ENCODE measurements at regions not wholly inside any gene's neighbourhood (a gene's known extent, or its start where the extent isn't known, plus 50 kb on each side); places are given as distances from the start of the nearest gene placed in this dataset.

DNA sequence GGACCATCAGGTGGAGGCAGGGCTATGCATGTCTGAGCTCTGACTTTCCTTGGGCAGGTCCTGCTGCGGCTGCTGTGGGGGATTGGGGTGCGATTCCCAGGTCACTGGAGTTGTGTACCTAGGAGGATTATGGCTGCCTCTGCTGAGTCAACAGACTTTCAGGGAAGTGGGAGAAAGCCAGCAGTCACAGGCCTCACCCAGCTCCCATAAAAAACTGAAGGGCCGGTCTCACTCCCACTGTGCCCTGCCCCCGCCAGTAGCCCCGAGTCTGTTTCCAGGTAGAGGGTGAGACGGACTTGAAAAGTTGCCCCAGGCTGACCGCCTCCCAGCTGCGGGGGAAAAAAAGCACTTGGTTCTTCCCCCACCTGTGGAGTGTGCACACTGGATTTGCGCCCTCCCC lies 76.7 kb downstream of the FAM170A start:
- TF ChIP-seq, protein P1, sequence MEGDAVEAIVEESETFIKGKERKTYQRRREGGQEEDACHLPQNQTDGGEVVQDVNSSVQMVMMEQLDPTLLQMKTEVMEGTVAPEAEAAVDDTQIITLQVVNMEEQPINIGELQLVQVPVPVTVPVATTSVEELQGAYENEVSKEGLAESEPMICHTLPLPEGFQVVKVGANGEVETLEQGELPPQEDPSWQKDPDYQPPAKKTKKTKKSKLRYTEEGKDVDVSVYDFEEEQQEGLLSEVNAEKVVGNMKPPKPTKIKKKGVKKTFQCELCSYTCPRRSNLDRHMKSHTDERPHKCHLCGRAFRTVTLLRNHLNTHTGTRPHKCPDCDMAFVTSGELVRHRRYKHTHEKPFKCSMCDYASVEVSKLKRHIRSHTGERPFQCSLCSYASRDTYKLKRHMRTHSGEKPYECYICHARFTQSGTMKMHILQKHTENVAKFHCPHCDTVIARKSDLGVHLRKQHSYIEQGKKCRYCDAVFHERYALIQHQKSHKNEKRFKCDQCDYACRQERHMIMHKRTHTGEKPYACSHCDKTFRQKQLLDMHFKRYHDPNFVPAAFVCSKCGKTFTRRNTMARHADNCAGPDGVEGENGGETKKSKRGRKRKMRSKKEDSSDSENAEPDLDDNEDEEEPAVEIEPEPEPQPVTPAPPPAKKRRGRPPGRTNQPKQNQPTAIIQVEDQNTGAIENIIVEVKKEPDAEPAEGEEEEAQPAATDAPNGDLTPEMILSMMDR (IDR thresholded peaks at IDR 0.05) = no peak
- TF ChIP-seq POLR2A (IDR thresholded peaks at IDR 0.05) = no peak
- TF ChIP-seq EP300 (IDR thresholded peaks at IDR 0.05) = no peak
